ENCODE measurements at regions not wholly inside any gene's neighbourhood (a gene's known extent, or its start where the extent isn't known, plus 50 kb on each side); places are given as distances from the start of the nearest gene placed in this dataset.

- no peak for DNase-seq (ENCODE audit: low spot score)
Measured at GRCh38 chr11:111095327-111095726, 150.2 kb upstream of the POU2AF2 start.

GRCh38 chr11:111093061-111093460 lies 152.5 kb upstream of the POU2AF2 start:
- no peak for DNase-seq (ENCODE audit: low spot score)

DNA sequence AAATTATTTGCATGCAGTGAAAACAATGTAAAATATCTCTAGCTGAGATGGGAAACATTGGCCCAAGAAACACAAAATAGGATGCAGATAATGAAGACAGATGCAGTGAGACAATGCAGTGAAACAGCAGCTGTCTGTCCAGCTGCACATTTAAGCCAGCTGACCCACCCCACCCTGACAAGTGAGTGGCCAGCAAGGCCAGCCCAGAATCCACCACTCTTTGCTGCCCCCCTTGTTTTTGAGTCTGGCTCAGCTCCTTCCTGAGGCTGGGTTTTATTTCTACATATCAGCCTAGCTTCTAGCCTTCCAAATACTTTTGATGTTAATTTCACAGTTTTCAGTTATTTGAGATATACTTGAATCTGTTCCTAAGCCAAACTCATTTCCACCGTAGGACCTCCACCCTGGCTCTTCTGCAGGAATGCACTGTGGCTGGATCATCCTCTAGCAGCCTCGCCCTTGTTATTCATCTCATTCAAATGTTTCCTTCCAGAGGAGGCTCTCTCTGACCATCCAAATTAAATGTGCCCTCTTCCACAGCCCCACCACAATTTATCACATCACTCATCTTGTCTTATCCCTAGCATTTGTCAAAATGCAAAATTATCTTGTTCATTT lies 154.1 kb upstream of the POU2AF2 start:
- DNase-seq (ENCODE audit: low spot score): no peak

GRCh38 chr11:111089759-111090158 lies 155.8 kb upstream of the POU2AF2 start:
- no peak for DNase-seq (ENCODE audit: low spot score)

DNA sequence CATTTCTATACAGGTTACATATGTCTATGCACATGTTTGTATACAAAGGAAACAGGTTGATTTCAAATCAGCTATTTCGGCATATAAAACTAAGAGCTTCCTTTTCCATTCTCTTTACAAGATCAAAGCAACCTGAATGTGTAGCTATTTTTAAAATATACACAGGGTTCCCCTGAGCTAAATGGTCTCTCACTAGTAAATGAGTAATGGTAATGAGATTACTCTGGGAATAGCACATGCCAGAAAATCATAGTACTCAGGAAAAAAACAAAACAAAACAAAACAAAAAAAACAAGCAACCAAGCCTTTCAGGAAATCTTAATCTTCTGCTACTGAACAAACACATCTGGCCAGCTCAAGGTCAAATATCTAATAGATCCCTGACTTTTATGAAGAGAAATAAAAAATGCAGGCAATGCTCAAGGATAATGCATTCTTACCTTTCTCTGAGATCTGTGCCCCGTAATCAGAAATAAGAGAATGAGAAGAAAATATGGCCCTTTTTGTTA lies 156.6 kb upstream of the POU2AF2 start:
- no peak for DNase-seq (ENCODE audit: low spot score)

GRCh38 chr11:111086058-111086457 lies 159.5 kb upstream of the POU2AF2 start:
- no peak for DNase-seq (ENCODE audit: low spot score)

- no peak for DNase-seq (ENCODE audit: low spot score)
Measured at GRCh38 chr11:111082664-111083063, 162.9 kb upstream of the POU2AF2 start.

- no peak for DNase-seq (ENCODE audit: low spot score)
Measured at GRCh38 chr11:111081021-111081511, 164.5 kb upstream of the POU2AF2 start.

DNA sequence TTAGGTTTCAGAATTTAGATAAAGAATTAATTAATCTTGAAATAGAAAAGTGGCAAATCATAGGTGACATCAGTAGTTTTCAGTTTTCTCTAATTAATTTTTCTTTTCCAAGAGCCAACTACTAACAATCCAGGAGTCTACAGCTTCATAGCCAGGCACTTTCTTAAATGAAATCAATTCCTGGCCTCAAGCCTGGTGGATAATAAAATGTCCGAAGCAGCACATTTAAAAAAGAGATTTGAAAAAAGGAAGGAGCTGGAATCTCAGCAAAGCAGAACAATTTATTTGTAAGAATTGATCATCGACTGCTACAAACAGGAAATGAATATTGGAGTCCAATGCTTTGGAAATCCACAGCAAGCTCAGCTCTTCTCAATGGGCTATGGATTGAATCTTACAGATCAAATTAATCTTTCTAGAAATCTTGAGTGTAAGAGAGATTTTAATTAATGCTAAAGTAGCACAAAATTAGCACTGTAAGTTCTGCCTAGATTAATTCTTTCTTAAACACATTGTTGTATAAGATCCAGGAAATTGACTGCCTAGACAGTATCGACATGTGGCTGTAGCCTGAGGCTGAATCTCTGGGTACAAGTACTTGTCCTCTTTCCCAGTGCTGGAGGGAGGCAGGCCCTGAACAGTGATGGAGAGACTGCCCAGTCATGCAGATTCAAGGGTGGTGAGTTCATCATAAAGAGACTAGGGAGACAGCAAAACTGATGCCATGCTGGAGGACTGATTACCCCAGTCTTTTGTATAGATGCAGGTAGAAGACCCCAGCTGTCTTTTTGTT lies 167.8 kb upstream of the POU2AF2 start:
- DNase-seq (ENCODE audit: low spot score): no peak

DNA sequence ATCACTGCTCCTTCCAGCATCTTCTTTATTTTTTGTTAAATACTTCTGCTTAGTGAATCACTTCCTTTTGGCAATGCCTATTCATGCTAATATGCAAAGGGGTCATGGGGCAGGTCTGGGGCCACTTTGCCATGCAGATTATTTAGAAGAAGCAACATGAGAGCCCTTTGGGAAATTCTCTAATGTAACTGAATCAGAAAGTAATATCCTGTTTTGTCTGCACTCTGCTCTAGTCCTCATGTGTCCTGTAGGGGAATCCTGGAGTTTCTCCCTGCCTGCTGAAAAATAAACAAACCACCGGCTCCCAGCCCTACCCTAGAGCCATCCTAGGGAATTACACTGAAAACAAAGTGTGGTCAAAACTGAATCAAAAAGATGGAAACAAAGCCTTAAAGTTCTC lies 176.5 kb upstream of the POU2AF2 start:
- no peak for DNase-seq (ENCODE audit: low spot score)

- no peak for DNase-seq (ENCODE audit: low spot score)
Measured at GRCh38 chr11:111067994-111068393, 177.5 kb upstream of the POU2AF2 start.

DNA sequence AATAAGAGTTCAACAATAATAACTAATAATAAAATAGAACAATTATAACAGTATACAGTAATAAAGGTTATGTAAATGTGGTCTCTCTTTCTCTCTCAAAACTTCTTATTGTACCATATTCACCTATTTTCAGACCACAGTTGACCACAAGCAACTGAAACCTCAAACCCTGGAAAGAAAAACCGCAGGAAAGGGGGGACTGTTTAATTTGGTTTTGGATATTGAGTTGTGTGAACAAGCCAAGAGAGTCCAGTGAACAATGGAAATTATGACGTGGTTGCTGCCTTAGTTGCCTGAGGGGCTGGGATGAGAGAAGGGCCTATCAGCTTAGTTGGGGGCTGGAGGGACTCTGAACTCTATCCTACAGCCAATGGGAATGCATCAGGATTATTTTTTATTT lies 178.7 kb upstream of the POU2AF2 start:
- no peak for DNase-seq (ENCODE audit: low spot score)

DNA sequence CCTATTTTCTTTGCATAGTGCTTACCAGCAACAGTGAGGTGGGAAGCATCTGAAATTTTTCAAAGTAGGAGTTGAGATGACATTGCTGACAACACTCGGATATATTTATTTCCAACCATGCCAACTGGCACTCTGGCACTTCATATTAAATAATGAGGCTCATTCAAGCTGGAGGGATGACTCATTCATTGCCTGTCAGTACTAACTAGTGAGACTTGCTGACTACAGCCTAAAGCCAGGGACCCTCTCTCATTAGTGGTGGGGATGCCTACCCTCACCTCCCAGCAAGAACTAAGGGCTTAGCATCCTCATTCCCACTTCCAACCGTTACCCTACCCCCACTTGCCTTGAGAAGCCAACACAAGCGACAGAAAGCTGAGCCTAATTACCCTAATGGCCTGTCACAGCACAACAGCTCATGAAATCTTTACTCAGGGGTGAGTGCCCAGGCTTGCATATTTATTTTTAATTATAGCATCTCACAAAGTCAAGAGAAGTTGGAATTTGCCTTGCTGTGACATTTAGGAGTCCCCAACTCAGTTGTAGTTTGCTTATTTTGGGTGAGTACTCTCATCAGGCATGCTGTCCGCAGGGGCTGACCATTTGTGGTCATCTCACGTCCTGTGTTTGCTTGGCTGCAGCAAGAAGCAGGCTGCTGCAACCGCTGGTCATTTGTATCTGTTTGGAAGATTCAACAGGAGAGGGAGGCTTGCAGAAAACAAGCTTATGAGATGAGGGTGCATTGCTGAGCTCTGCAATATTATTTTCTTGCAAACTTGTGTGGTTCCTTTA lies 181.6 kb upstream of the POU2AF2 start:
- no peak for DNase-seq (ENCODE audit: low spot score)

- no peak for DNase-seq (ENCODE audit: low spot score)
Measured at GRCh38 chr11:111062420-111062819, 183.1 kb upstream of the POU2AF2 start.

GRCh38 chr11:111059726-111060125 lies 185.8 kb upstream of the POU2AF2 start:
- DNase-seq (ENCODE audit: low spot score): no peak

- DNase-seq (ENCODE audit: low spot score): no peak
Measured at GRCh38 chr11:111049131-111049530, 196.4 kb upstream of the POU2AF2 start.

DNA sequence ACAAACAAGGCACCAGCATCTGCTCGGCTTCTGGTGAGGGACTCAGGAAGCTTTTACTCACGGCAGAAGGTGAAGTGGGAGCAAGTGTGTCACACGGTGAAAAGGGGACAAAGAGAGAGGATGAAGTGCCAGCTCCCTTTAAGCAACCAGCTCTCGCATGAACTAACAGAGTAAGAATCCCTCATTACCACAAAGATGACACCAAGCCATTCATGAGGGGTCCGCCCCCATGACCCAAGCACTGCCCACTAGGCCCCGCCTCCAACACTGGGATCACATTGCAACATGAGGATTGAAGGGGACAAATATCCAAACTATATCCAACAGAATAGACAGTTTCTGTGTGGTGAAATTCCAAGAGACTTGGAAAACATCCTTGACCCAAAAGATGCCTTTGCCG lies 198.2 kb upstream of the POU2AF2 start:
- DNase-seq (ENCODE audit: low spot score): no peak

GRCh38 chr11:111046291-111046690 lies 199.2 kb upstream of the POU2AF2 start:
- DNase-seq (ENCODE audit: low spot score): no peak

- DNase-seq (ENCODE audit: low spot score): no peak
Measured at GRCh38 chr11:111045874-111046273, 199.7 kb upstream of the POU2AF2 start.

DNA sequence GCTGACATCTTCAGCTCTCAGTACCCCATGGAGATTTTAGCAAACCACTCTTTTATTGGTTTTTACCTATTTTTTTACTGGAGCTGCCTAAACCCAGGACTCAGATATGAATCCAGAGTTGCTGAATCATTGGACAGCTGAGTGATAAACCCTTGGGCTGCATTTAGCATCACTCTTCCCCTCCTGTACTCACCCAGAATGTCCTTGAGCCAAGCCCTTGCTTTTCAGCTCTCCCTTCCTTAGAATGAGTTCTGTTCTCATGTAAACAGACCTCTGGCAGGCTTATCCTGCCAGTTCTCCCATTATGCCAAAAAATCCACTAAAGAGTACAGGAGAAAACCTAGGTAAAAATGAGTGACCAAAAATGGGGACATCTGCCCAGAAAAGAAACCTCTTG lies 200.1 kb upstream of the POU2AF2 start:
- no peak for DNase-seq (ENCODE audit: low spot score)

DNA sequence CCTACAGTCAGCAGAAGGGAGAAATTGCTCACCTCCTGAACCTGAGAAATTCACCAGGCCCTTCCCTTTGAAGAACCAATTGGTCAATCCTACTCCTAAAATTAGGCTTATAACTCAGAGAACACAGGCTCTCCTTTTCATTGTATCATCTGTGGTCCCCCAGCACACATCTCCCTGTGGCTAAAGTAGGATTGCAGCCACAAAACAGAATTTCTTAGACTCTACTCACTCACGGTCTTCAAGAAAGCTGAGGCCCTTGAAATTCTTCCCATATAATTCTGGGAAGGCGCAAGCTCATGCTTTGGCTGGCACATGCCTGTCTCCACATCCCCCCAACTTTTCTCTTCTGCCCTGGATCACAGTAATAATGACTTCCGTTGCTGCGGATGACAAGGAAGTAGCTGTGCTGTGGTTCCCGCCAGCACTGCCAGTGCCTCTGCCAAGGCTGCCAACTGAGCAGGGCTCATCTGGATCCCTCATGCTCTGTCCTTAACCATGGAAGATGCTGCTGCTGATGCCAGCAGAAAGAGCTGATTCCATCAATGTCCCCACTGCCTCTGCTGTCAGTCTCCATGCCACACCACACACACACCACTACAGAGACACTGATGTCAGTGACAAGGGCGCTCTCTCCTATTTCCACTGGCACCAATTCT lies 200.6 kb upstream of the POU2AF2 start:
- DNase-seq (ENCODE audit: low spot score): no peak

DNA sequence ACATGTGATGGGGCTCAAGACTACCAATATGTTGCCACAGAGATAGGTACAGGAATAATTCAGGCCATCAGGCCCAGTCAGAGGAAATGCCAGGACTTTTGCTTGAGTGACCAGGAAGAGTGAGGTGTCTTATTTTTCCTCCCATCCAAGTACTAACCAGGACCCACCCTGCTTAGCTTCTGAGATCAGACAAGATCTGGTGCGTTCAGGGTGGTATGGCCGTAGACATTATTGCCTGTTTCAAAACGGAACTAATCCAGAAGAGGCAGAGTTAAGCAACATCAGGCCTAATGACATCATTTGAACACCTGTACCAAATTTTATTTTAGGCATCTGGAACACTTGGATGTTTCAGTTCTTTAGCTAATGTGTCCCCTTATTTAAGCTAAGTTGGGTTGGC lies 205.5 kb upstream of the POU2AF2 start:
- DNase-seq (ENCODE audit: low spot score): no peak

Measured in mucosa of gallbladder (tissue), 1 donor.